H1 (cell line): ENCODE measurements at regions not wholly inside any gene's neighbourhood (a gene's known extent, or its start where the extent isn't known, plus 50 kb on each side); places are given as distances from the start of the nearest gene placed in this dataset.
"Not testable (repeated sequence)": the region's sequence is repeated elsewhere in the genome, so short reads cannot be mapped to it uniquely, and the experiment has no call there.

ENCODE experiments used
- CTCF ChIA-PET: fragments of 300-600 bp; sonication (Branson Sonifier 250); formaldehyde crosslinking; loops from one replicate; lab custom pipeline; 2021; ENCODE audit not compliant: partially characterized antibody; lab: Charles Lee
- POLR2A ChIA-PET: fragments of 300-600 bp; sonication (Branson Sonifier 250); formaldehyde crosslinking; loops from one replicate; lab custom pipeline; 2021; ENCODE audit warnings: inconsistent platforms; ENCODE audit not compliant: partially characterized antibody; lab: Charles Lee
- DNase-seq, 2 experiments: peaks; one replicate each; pipeline versions ENCODE4 v3.0.0 to v3.0.0-alpha.2; 2010 to 2022; ENCODE audit warnings: low spot score in 2 of 2, low read depth in 1 of 2, mixed read lengths in 1 of 2
- FAIRE-seq: peaks from 2 replicates; lab custom pipeline; 2011; peaks lifted over from hg19 to GRCh38; lab: Jason Lieb, UNC
- H2AFZ ChIP-seq: 2 replicates; pipeline ENCODE4 v1.8.1; 2012; ENCODE audit warnings: low read length, inconsistent platforms
- H2AK5ac ChIP-seq: 2 replicates; pipeline ENCODE4 v1.6.1; 2013; ENCODE audit warnings: low read depth, low read length
- H2BK120ac ChIP-seq: replicated peaks from 2 replicates; pipeline ENCODE3; 2013; ENCODE audit warnings: low read depth, low read length, inconsistent platforms
- H2BK12ac ChIP-seq: 2 replicates; pipeline ENCODE4 v1.6.1; 2013; ENCODE audit warnings: low read depth, low read length
- H2BK15ac ChIP-seq: 2 replicates; pipeline ENCODE4 v1.6.1; 2013; ENCODE audit warnings: low read length
- H2BK20ac ChIP-seq: 2 replicates; pipeline ENCODE4 v1.6.1; 2013; ENCODE audit warnings: low read length
- H2BK5ac ChIP-seq: 2 replicates; pipeline ENCODE4 v1.6.1; 2013; ENCODE audit warnings: low read depth, low read length
- H3K14ac ChIP-seq: 2 replicates; pipeline ENCODE4 v1.6.1; 2013; ENCODE audit warnings: inconsistent platforms; ENCODE audit not compliant: insufficient read length
- H3K18ac ChIP-seq: 2 replicates; pipeline ENCODE4 v1.6.1; 2013; ENCODE audit warnings: low read length; ENCODE audit errors: extremely low read depth
- H3K23ac ChIP-seq: 2 replicates; pipeline ENCODE4 v1.6.1; 2013; ENCODE audit warnings: inconsistent platforms; ENCODE audit not compliant: insufficient read length
- H3K23me2 ChIP-seq: 2 replicates; pipeline ENCODE4 v1.6.1; 2013; ENCODE audit warnings: low read depth, low read length
- H3K27ac ChIP-seq: 2 replicates; pipeline ENCODE4 v1.6.1; 2011; ENCODE audit warnings: low read depth, low read length, inconsistent platforms
- H3K27me3 ChIP-seq, 4 experiments: replicated peaks in 1 of 4; 1 replicate in 1 of 4; 2 replicates in 3 of 4; pipeline versions ENCODE4 v1.6.1 to v1.8.1; 2011 to 2013; ENCODE audit warnings: low read length in 3 of 4, mild to moderate bottlenecking in 3 of 4, inconsistent platforms in 2 of 4, mixed read lengths in 2 of 4, moderate library complexity in 1 of 4; ENCODE audit not compliant: control insufficient read depth in 3 of 4, insufficient read depth in 3 of 4; ENCODE audit errors: extremely low read depth in 1 of 4
- H3K36me3 ChIP-seq, 4 experiments: 2 replicates each; pipeline versions ENCODE4 v1.6.1 to v1.8.1; 2011 to 2013; ENCODE audit warnings: mild to moderate bottlenecking in 4 of 4, low read length in 3 of 4, moderate library complexity in 2 of 4, control low read depth in 1 of 4, inconsistent platforms in 1 of 4; ENCODE audit not compliant: insufficient read depth in 4 of 4, control insufficient read depth in 2 of 4
- H3K4ac ChIP-seq: replicated peaks from 2 replicates; pipeline ENCODE3; 2013; ENCODE audit warnings: low read length, low read depth, mixed read lengths, inconsistent platforms; ENCODE audit not compliant: insufficient read length
- H3K4me1 ChIP-seq, 4 experiments: replicated peaks in 1 of 4; 1 replicate in 1 of 4; 2 replicates in 3 of 4; pipeline versions ENCODE4 v1.6.1 to v1.8.1; 2011 to 2013; ENCODE audit warnings: low read length in 3 of 4, inconsistent platforms in 2 of 4, mixed read lengths in 1 of 4; ENCODE audit not compliant: insufficient read depth in 4 of 4, control insufficient read depth in 3 of 4
- H3K4me2 ChIP-seq, 2 experiments: 2 replicates each; pipeline versions ENCODE4 v1.6.1 to v1.8.1; 2011 to 2013; ENCODE audit warnings: low read depth in 2 of 2, low read length in 2 of 2, control low read depth in 1 of 2, inconsistent platforms in 1 of 2, mild to moderate bottlenecking in 1 of 2; ENCODE audit not compliant: insufficient read depth in 1 of 2
- H3K4me3 ChIP-seq, 4 experiments: fragments of 200-600, 300-600 bp in 1 of 4; sonication (generic), shearing (Covaris generic), sonication (Bioruptor Twin) in 1 of 4; 2 replicates each; pipeline versions ENCODE4 v1.5.1 to v1.8.1; 2011 to 2016; ENCODE audit warnings: low read length in 4 of 4, low read depth in 3 of 4, control low read depth in 2 of 4, inconsistent platforms in 2 of 4, mild to moderate bottlenecking in 2 of 4, mixed read lengths in 1 of 4, moderate library complexity in 1 of 4; ENCODE audit not compliant: insufficient read depth in 2 of 4; ENCODE audit errors: extremely low read depth in 1 of 4
- H3K56ac ChIP-seq: replicated peaks from 2 replicates; pipeline ENCODE3; 2013; ENCODE audit warnings: low read depth, mild to moderate bottlenecking, mixed read lengths, low read length, inconsistent platforms; ENCODE audit not compliant: insufficient read length
- H3K79me1 ChIP-seq: 2 replicates; pipeline ENCODE4 v1.6.1; 2013; ENCODE audit warnings: low read depth, low read length, control low read depth
- H3K79me2 ChIP-seq, 2 experiments: 2 replicates each; pipeline versions ENCODE4 v1.6.1 to v1.8.1; 2012 to 2013; ENCODE audit warnings: low read length in 2 of 2, mild to moderate bottlenecking in 2 of 2, inconsistent platforms in 1 of 2; ENCODE audit not compliant: insufficient read depth in 2 of 2, control insufficient read depth in 1 of 2
- H3K9ac ChIP-seq, 4 experiments: replicated peaks in 1 of 4; 1 replicate in 1 of 4; 2 replicates in 3 of 4; pipeline versions ENCODE4 v1.6.1 to v1.8.1; 2011 to 2013; ENCODE audit warnings: low read depth in 3 of 4, low read length in 3 of 4, control low read depth in 2 of 4, mild to moderate bottlenecking in 2 of 4, moderate library complexity in 2 of 4, inconsistent platforms in 1 of 4; ENCODE audit errors: extremely low read depth in 1 of 4
- H3K9me3 ChIP-seq, 2 experiments: 2 replicates each; pipeline versions ENCODE4 v1.6.1 to v1.8.1; 2012 to 2013; ENCODE audit warnings: mild to moderate bottlenecking in 2 of 2, moderate library complexity in 2 of 2, control low read depth in 1 of 2, inconsistent platforms in 1 of 2, low read depth in 1 of 2, low read length in 1 of 2, mixed read lengths in 1 of 2; ENCODE audit not compliant: insufficient read depth in 2 of 2
- H4K20me1 ChIP-seq, 2 experiments: replicated peaks in 1 of 2; 2 replicates each; pipeline versions ENCODE3 to v1.8.1; 2011 to 2013; ENCODE audit warnings: inconsistent platforms in 2 of 2, low read length in 2 of 2, mild to moderate bottlenecking in 1 of 2; ENCODE audit not compliant: insufficient read depth in 2 of 2, control insufficient read depth in 1 of 2
- H4K5ac ChIP-seq: 2 replicates; pipeline ENCODE4 v1.6.1; 2013; ENCODE audit warnings: low read length, low read depth, mixed read lengths, inconsistent platforms; ENCODE audit not compliant: insufficient read length
- H4K8ac ChIP-seq: 2 replicates; pipeline ENCODE4 v1.8.0; 2013; ENCODE audit warnings: mild to moderate bottlenecking, moderate library complexity, low read length, inconsistent platforms; ENCODE audit not compliant: insufficient read depth; ENCODE audit errors: extremely low read depth
- H4K91ac ChIP-seq: replicated peaks from 2 replicates; pipeline ENCODE3; 2013; ENCODE audit warnings: low read length, mixed read lengths, inconsistent platforms; ENCODE audit not compliant: insufficient read length
- WGBS, 2 experiments: shearing (Covaris generic) in 1 of 2; methylation state at CpG; one replicate each; pipeline versions ENCODE4 v1.1.6 to v1.1.7; 2013 to 2015; ENCODE audit warnings: low lambda C conversion rate in 2 of 2, mixed read lengths in 2 of 2, inconsistent platforms in 1 of 2, low coverage in 1 of 2, missing lambda C conversion rate in 1 of 2; ENCODE audit not compliant: insufficient replicate concordance in 2 of 2, insufficient coverage in 1 of 2, insufficient read length in 1 of 2; ENCODE audit errors: extremely low coverage in 1 of 2, missing lambda C conversion rate in 1 of 2; 5-methylcytosine and 5-hydroxymethylcytosine counted together

- H4K8ac ChIP-seq, H3K4me1 ChIP-seq, H3K23me2 ChIP-seq, H2BK5ac ChIP-seq, CTCF ChIA-PET, H2AK5ac ChIP-seq, FAIRE-seq, H3K27me3 ChIP-seq, H4K20me1 ChIP-seq, POLR2A ChIA-PET, H4K91ac ChIP-seq, H2BK12ac ChIP-seq, H3K14ac ChIP-seq, H3K79me2 ChIP-seq, H2AFZ ChIP-seq, H3K9ac ChIP-seq, H2BK20ac ChIP-seq, H3K4me3 ChIP-seq, H3K23ac ChIP-seq, H3K18ac ChIP-seq, H3K4me2 ChIP-seq, H2BK120ac ChIP-seq, H3K4ac ChIP-seq, H4K5ac ChIP-seq, H2BK15ac ChIP-seq, H3K9me3 ChIP-seq, DNase-seq, H3K36me3 ChIP-seq, H3K79me1 ChIP-seq, H3K56ac ChIP-seq, H3K27ac ChIP-seq: not testable (repeated sequence)
- WGBS, 2 experiments, result no CpG with 5 or more reads among the region's 5 CpGs
Observed at GRCh38 chrX:106290778-106291177, 122.7 kb downstream of the PWWP3B start.

- peak; percentile 19 for FAIRE-seq
- whole genome bisulfite sequencing, 2 experiments, result no CpG with 5 or more reads among the region's 9 CpGs
- H2BK12ac ChIP-seq, H3K23ac ChIP-seq, H3K79me1 ChIP-seq, H3K4me2 ChIP-seq, H2AFZ ChIP-seq, H4K8ac ChIP-seq, H3K23me2 ChIP-seq, H3K27ac ChIP-seq, H4K91ac ChIP-seq, H3K27me3 ChIP-seq, H2BK120ac ChIP-seq, H2BK15ac ChIP-seq, H3K4ac ChIP-seq, H4K20me1 ChIP-seq, H3K4me1 ChIP-seq, POLR2A ChIA-PET, H2AK5ac ChIP-seq, H3K36me3 ChIP-seq, H3K56ac ChIP-seq, H3K79me2 ChIP-seq, CTCF ChIA-PET, H3K18ac ChIP-seq, H3K14ac ChIP-seq, H3K9me3 ChIP-seq, DNase-seq, H4K5ac ChIP-seq, H2BK20ac ChIP-seq, H3K9ac ChIP-seq, H2BK5ac ChIP-seq, H3K4me3 ChIP-seq: not testable (repeated sequence)
Observed at GRCh38 chrX:106291779-106292390, 123.8 kb downstream of the PWWP3B start.
